Fibroblast of lung (primary cell): ENCODE measurements at regions not wholly inside any gene's neighbourhood (a gene's known extent, or its start where the extent isn't known, plus 50 kb on each side); places are given as distances from the start of the nearest gene placed in this dataset.

Experiments used
- EZH2 ChIP-seq: IDR thresholded peaks from 2 replicates; pipeline ENCODE4 v1.5.1; 2012; ENCODE audit warnings: low read length, control low read depth, mild to moderate bottlenecking; ENCODE audit errors: missing control alignments
- TF ChIP-seq, protein P1 (sequence below), 2 donors: IDR thresholded peaks in 1 of 2; conservative IDR thresholded peaks in 1 of 2; 1 replicate in 1 of 2; 2 replicates in 1 of 2; pipeline ENCODE4 v1.5.1; 2011 to 2012; ENCODE audit warnings: low read length in 2 of 2, control low read depth in 1 of 2, inconsistent platforms in 1 of 2, low read depth in 1 of 2, mild to moderate bottlenecking in 1 of 2

- TF ChIP-seq, protein P1, sequence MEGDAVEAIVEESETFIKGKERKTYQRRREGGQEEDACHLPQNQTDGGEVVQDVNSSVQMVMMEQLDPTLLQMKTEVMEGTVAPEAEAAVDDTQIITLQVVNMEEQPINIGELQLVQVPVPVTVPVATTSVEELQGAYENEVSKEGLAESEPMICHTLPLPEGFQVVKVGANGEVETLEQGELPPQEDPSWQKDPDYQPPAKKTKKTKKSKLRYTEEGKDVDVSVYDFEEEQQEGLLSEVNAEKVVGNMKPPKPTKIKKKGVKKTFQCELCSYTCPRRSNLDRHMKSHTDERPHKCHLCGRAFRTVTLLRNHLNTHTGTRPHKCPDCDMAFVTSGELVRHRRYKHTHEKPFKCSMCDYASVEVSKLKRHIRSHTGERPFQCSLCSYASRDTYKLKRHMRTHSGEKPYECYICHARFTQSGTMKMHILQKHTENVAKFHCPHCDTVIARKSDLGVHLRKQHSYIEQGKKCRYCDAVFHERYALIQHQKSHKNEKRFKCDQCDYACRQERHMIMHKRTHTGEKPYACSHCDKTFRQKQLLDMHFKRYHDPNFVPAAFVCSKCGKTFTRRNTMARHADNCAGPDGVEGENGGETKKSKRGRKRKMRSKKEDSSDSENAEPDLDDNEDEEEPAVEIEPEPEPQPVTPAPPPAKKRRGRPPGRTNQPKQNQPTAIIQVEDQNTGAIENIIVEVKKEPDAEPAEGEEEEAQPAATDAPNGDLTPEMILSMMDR (conservative IDR thresholded peaks at IDR 0.05 in 1 of 2, IDR thresholded peaks at IDR 0.05 in 1 of 2; ENCODE audit: low read depth in 1 of 2, low read length in 2 of 2): no peak
- TF ChIP-seq EZH2: no peak
Measured at GRCh38 chr5:107243220-107243579, 427.5 kb downstream of the EFNA5 start.
